Adipocyte (in vitro differentiated cells): ENCODE measurements at regions not wholly inside any gene's neighbourhood (a gene's known extent, or its start where the extent isn't known, plus 50 kb on each side); places are given as distances from the start of the nearest gene placed in this dataset.

ENCODE experiments used
- DNase-seq: peaks from one replicate; pipeline ENCODE4 v3.0.0-alpha.2; 2015; ENCODE audit warnings: low read depth
- H3K27me3 ChIP-seq: replicated peaks from 2 replicates; pipeline ENCODE4 v1.7.0; 2013; ENCODE audit warnings: mild to moderate bottlenecking, low read length, moderate library complexity; ENCODE audit not compliant: control insufficient read depth, insufficient read depth
- H3K36me3 ChIP-seq: 2 replicates; pipeline ENCODE4 v1.7.0; 2013; ENCODE audit warnings: low read length, mild to moderate bottlenecking, moderate library complexity; ENCODE audit not compliant: control insufficient read depth, insufficient read depth, severe bottlenecking
- H3K4me1 ChIP-seq: 2 replicates; pipeline ENCODE4 v1.7.0; 2013; ENCODE audit warnings: mild to moderate bottlenecking, low read length, moderate library complexity; ENCODE audit not compliant: control insufficient read depth, insufficient read depth
- H3K4me3 ChIP-seq: 2 replicates; pipeline ENCODE4 v1.7.0; 2013; ENCODE audit warnings: mild to moderate bottlenecking, low read length, moderate library complexity
- H3K9ac ChIP-seq: 2 replicates; pipeline ENCODE4 v1.7.0; 2013; ENCODE audit warnings: mild to moderate bottlenecking, low read length, moderate library complexity
- H3K9me3 ChIP-seq: 2 replicates; pipeline ENCODE4 v1.7.0; 2013; ENCODE audit warnings: mild to moderate bottlenecking, low read length, moderate library complexity; ENCODE audit not compliant: control insufficient read depth

- Histone ChIP-seq H3K27me3 (no peaks in the 10 kb centered on the region), H3K4me3 (no peak overlapping the region), H3K9me3 (no peaks in the 10 kb centered on the region), H3K9ac (no peak overlapping the region), H3K4me1 (peaks cover 7% of the 10 kb centered on the region), H3K36me3 (no peaks in the 10 kb centered on the region)
- no peak for DNase-seq
These were observed 357.6 kb downstream of the MTX2 start for GRCh38 chr2:176626796-176627195.

GRCh38 chr2:176628438-176628837 lies 359.2 kb downstream of the MTX2 start:
- Histone ChIP-seq H3K4me3 (no peak overlapping the region), H3K9me3 (no peaks in the 10 kb centered on the region), H3K4me1 (peaks cover 7% of the 10 kb centered on the region), H3K36me3 (no peaks in the 10 kb centered on the region), H3K9ac (no peak overlapping the region), H3K27me3 (no peaks in the 10 kb centered on the region)
- no peak for DNase-seq

- DNase-seq: no peak
- H3K4me3 ChIP-seq: no peak overlapping the region
- no peaks in the 10 kb centered on the region for H3K9me3 ChIP-seq
- no peaks in the 10 kb centered on the region for H3K36me3 ChIP-seq
- peaks cover 19% of the 10 kb centered on the region for H3K4me1 ChIP-seq
- H3K9ac ChIP-seq: no peak overlapping the region
- H3K27me3 ChIP-seq: no peaks in the 10 kb centered on the region
These were observed 364.5 kb downstream of the MTX2 start for GRCh38 chr2:176633754-176634153.

GRCh38 chr2:176636401-176636800 lies 367.2 kb downstream of the MTX2 start:
- DNase-seq: no peak
- Histone ChIP-seq H3K27me3 (no peaks in the 10 kb centered on the region), H3K4me3 (peak overlapping the region; percentile 92), H3K9me3 (no peaks in the 10 kb centered on the region), H3K4me1 (peaks cover 26% of the 10 kb centered on the region), H3K36me3 (no peaks in the 10 kb centered on the region), H3K9ac (peak overlapping the region; percentile 93)

GRCh38 chr2:176637142-176637485 lies 367.9 kb downstream of the MTX2 start:
- peak overlapping the region; percentile 92 for H3K4me3 ChIP-seq
- DNase-seq: no peak
- H3K4me1 ChIP-seq: peaks cover 32% of the 10 kb centered on the region
- no peaks in the 10 kb centered on the region for H3K36me3 ChIP-seq
- no peaks in the 10 kb centered on the region for H3K9me3 ChIP-seq
- peak overlapping the region; percentile 93 for H3K9ac ChIP-seq
- H3K27me3 ChIP-seq: no peaks in the 10 kb centered on the region

GRCh38 chr2:176637486-176638166 lies 368.4 kb downstream of the MTX2 start:
- peak overlapping the region; percentile 93 for H3K9ac ChIP-seq
- no peaks in the 10 kb centered on the region for H3K27me3 ChIP-seq
- no peaks in the 10 kb centered on the region for H3K36me3 ChIP-seq
- H3K4me1 ChIP-seq: peaks cover 32% of the 10 kb centered on the region
- peak; percentile 22 for DNase-seq
- no peaks in the 10 kb centered on the region for H3K9me3 ChIP-seq
- H3K4me3 ChIP-seq: peak overlapping the region; percentile 92

- Histone ChIP-seq H3K9me3 (no peaks in the 10 kb centered on the region), H3K27me3 (no peaks in the 10 kb centered on the region), H3K4me1 (peaks cover 36% of the 10 kb centered on the region), H3K36me3 (no peaks in the 10 kb centered on the region), H3K4me3 (peak overlapping the region; percentile 92), H3K9ac (peak overlapping the region; percentile 93)
- peak; percentile 83 for DNase-seq
These were observed 369.1 kb downstream of the MTX2 start for GRCh38 chr2:176638167-176639015.

GRCh38 chr2:176639016-176639343 lies 369.7 kb downstream of the MTX2 start:
- H3K9ac ChIP-seq: peak overlapping the region; percentile 93
- peaks cover 39% of the 10 kb centered on the region for H3K4me1 ChIP-seq
- H3K9me3 ChIP-seq: no peaks in the 10 kb centered on the region
- peak overlapping the region; percentile 92 for H3K4me3 ChIP-seq
- no peak for DNase-seq
- no peaks in the 10 kb centered on the region for H3K36me3 ChIP-seq
- no peaks in the 10 kb centered on the region for H3K27me3 ChIP-seq

GRCh38 chr2:176639671-176640070 lies 370.4 kb downstream of the MTX2 start:
- no peak overlapping the region for H3K4me3 ChIP-seq
- H3K36me3 ChIP-seq: no peaks in the 10 kb centered on the region
- H3K9me3 ChIP-seq: no peaks in the 10 kb centered on the region
- no peak overlapping the region for H3K9ac ChIP-seq
- no peak for DNase-seq
- H3K4me1 ChIP-seq: peaks cover 35% of the 10 kb centered on the region
- H3K27me3 ChIP-seq: no peaks in the 10 kb centered on the region

GRCh38 chr2:176641436-176641835 lies 372.2 kb downstream of the MTX2 start:
- Histone ChIP-seq H3K27me3 (no peaks in the 10 kb centered on the region), H3K4me1 (peaks cover 30% of the 10 kb centered on the region), H3K9ac (no peak overlapping the region), H3K4me3 (no peak overlapping the region), H3K36me3 (no peaks in the 10 kb centered on the region), H3K9me3 (no peaks in the 10 kb centered on the region)
- DNase-seq: no peak

- Histone ChIP-seq H3K4me3 (no peak overlapping the region), H3K27me3 (no peaks in the 10 kb centered on the region), H3K4me1 (peaks cover 25% of the 10 kb centered on the region), H3K36me3 (no peaks in the 10 kb centered on the region), H3K9ac (no peak overlapping the region), H3K9me3 (no peaks in the 10 kb centered on the region)
- DNase-seq: peak; percentile 26
These were observed 372.8 kb downstream of the MTX2 start for GRCh38 chr2:176642074-176642473.
